Activated CD8-positive, alpha-beta T cell treated with anti-CD3 and anti-CD28 coated beads for 36 hours (primary cell): ENCODE measurements at regions not wholly inside any gene's neighbourhood (a gene's known extent, or its start where the extent isn't known, plus 50 kb on each side); places are given as distances from the start of the nearest gene placed in this dataset.
A peak's percentile ranks its signal among the peaks of the same experiment; 100 is the strongest.

Source experiments
- ATAC-seq: fragments of 200-7000 bp; cut with Tn5 transposase; one replicate; pipeline ENCODE4 v1.10.0; 2021; ENCODE audit warnings: mild to moderate bottlenecking, moderate library complexity
- CTCF ChIA-PET: fragments of 350-600 bp; sonication (Branson Sonifier 250); formaldehyde crosslinking; loops from one replicate; lab custom pipeline; 2021; ENCODE audit warnings: antibody characterized with exemption; lab: Charles Lee
- POLR2A ChIA-PET: fragments of 350-600 bp; sonication (Branson Sonifier 250); formaldehyde crosslinking; loops from one replicate; lab custom pipeline; 2021; ENCODE audit warnings: antibody characterized with exemption; lab: Charles Lee
- DNase-seq: peaks from one replicate; pipeline ENCODE4 v3.0.0-alpha.2; 2020
- H3K27ac Mint-ChIP-seq: one replicate; pipeline ENCODE4 v1.8.0; 2021; ENCODE audit warnings: mild to moderate bottlenecking, mixed read lengths
- H3K27me3 Mint-ChIP-seq: one replicate; pipeline ENCODE4 v1.8.0; 2021; ENCODE audit warnings: mixed read lengths
- H3K36me3 Mint-ChIP-seq: one replicate; pipeline ENCODE4 v1.8.0; 2021; ENCODE audit warnings: low read depth, mixed read lengths
- H3K4me1 Mint-ChIP-seq: one replicate; pipeline ENCODE4 v1.8.0; 2021; ENCODE audit warnings: low read depth, mixed read lengths
- H3K4me3 Mint-ChIP-seq: one replicate; pipeline ENCODE4 v1.8.0; 2021; ENCODE audit warnings: mild to moderate bottlenecking, moderate library complexity, mixed read lengths
- H3K9me3 Mint-ChIP-seq: one replicate; pipeline ENCODE4 v1.8.0; 2021; ENCODE audit warnings: mixed read lengths
- CTCF ChIP-seq: fragments of 200-600 bp; IDR thresholded peaks from one replicate; pipeline ENCODE4 v1.8.0; 2022; ENCODE audit warnings: antibody characterized with exemption, mild to moderate bottlenecking
- intact Hi-C: fragments of 100-400 bp; cut with micrococcal nuclease; formaldehyde crosslinking; loops from one replicate; pipeline ENCODE4 v1.10.0; 2022

- CTCF ChIA-PET = no interaction called here
- Mint-ChIP-seq H3K36me3 (no peaks in the 10 kb centered on the region), H3K4me1 (no peaks in the 10 kb centered on the region), H3K27me3 (peaks cover 1% of the 10 kb centered on the region), H3K4me3 (no peak overlapping the region), H3K9me3 (no peaks in the 10 kb centered on the region), H3K27ac (no peak overlapping the region)
- TF ChIP-seq CTCF = no peak
- POLR2A ChIA-PET = no interaction called here
- ATAC-seq (no peak), DNase-seq (no peak)
- intact Hi-C loops = no loop called here
Measured at GRCh38 chr13:74528734-74529513, 394.7 kb upstream of the KLF12 start.

GRCh38 chr13:74523057-74523456 is 388.9 kb upstream of the KLF12 start:
- ChIA-PET CTCF (no interaction called here), POLR2A (no interaction called here)
- no peak for ATAC-seq
- no peak overlapping the region for H3K4me3 Mint-ChIP-seq
- H3K36me3 Mint-ChIP-seq = no peaks in the 10 kb centered on the region
- intact Hi-C loops = no loop called here
- DNase-seq = no peak
- no peak overlapping the region for H3K27ac Mint-ChIP-seq
- H3K9me3 Mint-ChIP-seq = no peaks in the 10 kb centered on the region
- H3K4me1 Mint-ChIP-seq = no peaks in the 10 kb centered on the region
- no peaks in the 10 kb centered on the region for H3K27me3 Mint-ChIP-seq
- no peak for TF ChIP-seq CTCF

GRCh38 chr13:74511523-74511922 is 377.3 kb upstream of the KLF12 start:
- no peak overlapping the region for H3K4me3 Mint-ChIP-seq
- peaks cover 4% of the 10 kb centered on the region for H3K27me3 Mint-ChIP-seq
- DNase-seq (no peak), ATAC-seq (no peak)
- no peak for TF ChIP-seq CTCF
- H3K36me3 Mint-ChIP-seq = no peaks in the 10 kb centered on the region
- ChIA-PET CTCF (no interaction called here), POLR2A (no interaction called here)
- no peaks in the 10 kb centered on the region for H3K4me1 Mint-ChIP-seq
- H3K27ac Mint-ChIP-seq = no peak overlapping the region
- peaks cover 6% of the 10 kb centered on the region for H3K9me3 Mint-ChIP-seq
- intact Hi-C loops = no loop called here

GRCh38 chr13:74487091-74487722 is 353.0 kb upstream of the KLF12 start:
- H3K4me3 Mint-ChIP-seq = no peak overlapping the region
- peaks cover 6% of the 10 kb centered on the region for H3K27me3 Mint-ChIP-seq
- H3K4me1 Mint-ChIP-seq = no peaks in the 10 kb centered on the region
- ATAC-seq = no peak
- ChIA-PET CTCF (interaction anchor here (0.9 kb wide), 1 partner anchor 12 kb away, joined by 3 read pairs; no protein-coding TSS in a partner anchor), POLR2A (no interaction called here)
- H3K27ac Mint-ChIP-seq = no peak overlapping the region
- no peaks in the 10 kb centered on the region for H3K9me3 Mint-ChIP-seq
- TF ChIP-seq CTCF = no peak
- intact Hi-C loops = no loop called here
- no peaks in the 10 kb centered on the region for H3K36me3 Mint-ChIP-seq
- DNase-seq = no peak

DNA sequence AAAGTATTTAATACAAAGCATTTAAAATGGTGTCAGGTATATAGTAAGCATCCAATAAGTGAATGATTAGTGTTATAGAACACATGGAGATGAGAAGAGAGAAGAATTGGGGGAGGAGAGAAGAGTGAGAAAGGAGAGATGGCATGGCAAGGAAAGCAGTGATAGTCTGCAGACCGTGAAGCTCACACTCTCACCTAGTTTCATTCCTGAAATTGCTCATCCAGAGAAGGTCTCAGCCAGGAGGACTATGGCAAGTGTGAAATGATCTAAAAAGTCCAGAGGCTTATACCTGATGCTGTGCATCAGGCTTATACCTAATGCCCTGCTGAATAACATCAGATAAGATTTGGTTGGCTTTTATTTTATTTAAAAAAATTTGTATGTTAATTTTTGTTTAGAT is 351.6 kb upstream of the KLF12 start:
- no peaks in the 10 kb centered on the region for H3K4me1 Mint-ChIP-seq
- ChIA-PET POLR2A (no interaction called here), CTCF (no interaction called here)
- H3K27me3 Mint-ChIP-seq = peaks cover 6% of the 10 kb centered on the region
- H3K27ac Mint-ChIP-seq = no peak overlapping the region
- ATAC-seq (peak; percentile 39), DNase-seq (no peak)
- no peak for TF ChIP-seq CTCF
- H3K4me3 Mint-ChIP-seq = no peak overlapping the region
- no peaks in the 10 kb centered on the region for H3K36me3 Mint-ChIP-seq
- intact Hi-C loops = no loop called here
- no peaks in the 10 kb centered on the region for H3K9me3 Mint-ChIP-seq
